GM18951 (cell line): ENCODE measurements at regions not wholly inside any gene's neighbourhood (a gene's known extent, or its start where the extent isn't known, plus 50 kb on each side); places are given as distances from the start of the nearest gene placed in this dataset.
"Not testable (repeated sequence)": the region's sequence is repeated elsewhere in the genome, so short reads cannot be mapped to it uniquely, and the experiment has no call there.

Experiments
- POLR2A ChIP-seq: IDR thresholded peaks from 4 replicates; pipeline ENCODE4 v1.6.1; 2011; ENCODE audit warnings: mild to moderate bottlenecking; ENCODE audit not compliant: insufficient read length, insufficient read depth; ENCODE audit errors: extremely low read depth
- in situ Hi-C: fragments of 300-500 bp; cut with MboI; formaldehyde crosslinking; loops from one replicate; pipeline ENCODE4 v1.12.0; 2022; ENCODE audit warnings: low sequenced_read_pairs, mixed read lengths, inconsistent platforms; ENCODE audit not compliant: unreplicated experiment

DNA sequence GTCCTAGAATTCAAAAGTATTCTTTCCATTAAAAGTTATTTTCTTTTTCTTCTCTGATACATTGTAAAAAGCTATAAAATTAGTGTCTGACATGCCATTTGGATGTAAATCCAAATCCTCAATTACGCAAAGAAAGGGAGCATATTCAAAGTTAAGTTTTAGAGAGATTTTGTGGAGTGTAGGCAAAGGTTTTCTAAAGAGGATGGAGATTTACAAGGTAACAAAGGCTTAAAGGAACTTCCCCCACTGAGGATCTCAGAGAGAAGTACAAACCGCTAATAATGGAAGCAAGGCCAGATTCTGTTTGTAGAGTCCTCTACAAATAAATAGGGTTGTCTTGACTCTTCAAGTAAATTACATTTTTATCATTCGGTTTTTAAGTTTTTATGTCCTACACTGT is 91.0 kb upstream of the MAPK10 start:
- in situ Hi-C loops: no loop called here
- no peak for TF ChIP-seq POLR2A

DNA sequence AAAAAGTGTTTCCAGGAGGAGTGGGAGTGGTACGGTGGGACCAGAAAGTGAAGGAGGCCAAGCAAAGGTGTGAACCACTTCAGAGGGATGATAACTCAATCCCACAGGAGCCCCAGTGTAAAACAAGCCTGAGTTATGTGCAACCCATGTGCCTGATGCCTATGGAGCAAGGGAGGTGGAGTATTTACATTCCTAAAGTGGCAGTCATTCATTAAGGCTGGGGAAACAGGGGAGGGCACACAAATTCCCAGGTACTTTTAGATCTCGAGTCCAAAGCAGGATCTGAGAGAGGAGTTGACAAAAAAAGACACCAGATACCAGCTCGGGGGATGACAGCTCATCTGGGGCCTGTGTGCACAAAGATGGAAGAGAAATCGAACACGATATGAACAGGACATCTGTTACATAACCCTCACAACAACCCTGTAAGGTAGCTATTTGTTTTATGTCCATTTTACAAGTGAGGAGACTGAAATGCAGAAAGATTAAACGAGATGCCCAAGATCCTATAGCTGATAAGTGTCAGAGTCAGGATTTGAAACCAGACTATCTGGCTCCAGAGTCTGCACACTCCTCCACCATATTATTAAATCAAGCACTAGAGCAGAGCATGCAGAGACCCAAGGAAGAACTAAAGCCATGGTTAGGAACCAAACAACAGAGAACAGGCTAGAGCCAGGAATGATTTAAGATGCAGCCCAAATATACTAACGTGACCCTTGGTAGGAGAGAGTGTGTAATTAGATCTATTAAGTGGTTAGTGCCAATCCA is 91.9 kb upstream of the MAPK10 start:
- no peak for TF ChIP-seq POLR2A
- in situ Hi-C loops: no loop called here

DNA sequence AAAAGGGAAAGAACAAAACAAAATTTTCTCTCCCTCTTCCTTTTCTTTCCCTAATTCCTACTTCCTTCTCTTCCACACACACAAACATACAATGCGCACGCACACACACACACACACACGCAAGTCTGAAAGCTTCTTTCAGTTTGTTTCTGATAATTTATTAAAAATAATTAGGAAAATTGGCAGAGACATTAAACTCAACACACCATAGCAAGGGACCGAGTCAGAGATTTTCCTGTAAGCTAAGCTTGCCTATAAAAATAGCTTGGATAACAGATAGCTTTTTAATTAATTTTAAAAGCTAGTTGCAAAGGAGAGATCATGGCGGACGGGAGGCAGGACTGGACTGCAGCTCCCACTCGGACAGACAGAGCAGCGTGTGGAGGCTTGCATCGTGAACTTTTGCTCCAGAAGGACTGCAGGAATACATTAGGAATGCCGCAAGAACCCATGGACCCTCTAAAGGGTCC is 92.6 kb upstream of the MAPK10 start:
- TF ChIP-seq POLR2A: no peak
- in situ Hi-C loops: no loop called here

DNA sequence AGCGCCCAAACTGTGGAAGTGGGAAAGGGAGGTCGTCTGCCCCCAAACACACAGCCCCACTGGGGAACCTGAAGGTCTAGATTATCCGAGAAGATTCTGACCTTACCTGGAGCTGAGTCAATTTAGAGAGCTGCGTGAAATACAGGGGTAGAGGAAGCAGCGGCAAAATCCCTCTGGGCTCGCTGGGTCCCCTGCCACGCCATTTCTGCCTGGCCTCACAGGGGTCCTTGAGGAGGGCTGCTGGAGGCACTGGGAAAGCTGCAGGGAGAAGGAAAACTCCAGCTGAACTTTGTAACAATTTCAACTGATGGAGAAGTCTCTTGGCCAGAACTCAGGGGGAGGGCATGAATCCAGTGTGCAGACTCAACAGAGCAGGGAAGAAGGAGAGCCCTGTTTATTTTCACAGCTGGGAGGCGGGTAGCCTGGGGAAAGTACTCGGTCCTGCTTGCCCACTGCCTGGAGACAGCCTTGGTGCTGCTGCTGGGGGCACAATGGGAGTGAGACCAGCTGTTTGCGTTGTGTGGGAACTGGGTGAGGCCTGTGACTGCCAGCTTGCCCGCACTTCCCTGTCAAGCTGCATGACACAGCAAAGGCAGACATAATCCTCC is 93.2 kb upstream of the MAPK10 start:
- TF ChIP-seq POLR2A: no peak
- in situ Hi-C loops: no loop called here

DNA sequence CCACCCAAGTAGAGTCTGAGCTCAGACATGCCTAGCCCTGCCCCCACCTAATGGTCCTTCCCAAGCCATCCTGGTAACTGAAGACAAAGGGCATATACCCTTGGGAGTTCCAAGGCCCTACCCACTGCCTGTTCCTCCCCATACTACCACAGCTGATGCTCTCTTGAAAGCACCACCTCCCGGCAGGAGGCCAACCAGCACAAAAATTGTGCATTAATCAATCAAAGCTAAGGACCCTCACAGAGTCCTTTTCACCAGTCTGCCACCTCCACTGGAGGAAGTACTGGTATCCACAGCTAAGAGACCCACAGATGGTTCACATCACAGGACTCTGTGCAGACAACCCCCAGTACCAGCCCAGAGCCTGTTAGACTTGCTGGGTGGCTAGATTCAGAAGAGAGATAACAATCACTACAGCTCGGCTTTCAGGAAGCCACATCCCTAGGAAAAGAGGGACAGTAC is 93.8 kb upstream of the MAPK10 start:
- in situ Hi-C loops: not testable (repeated sequence)

DNA sequence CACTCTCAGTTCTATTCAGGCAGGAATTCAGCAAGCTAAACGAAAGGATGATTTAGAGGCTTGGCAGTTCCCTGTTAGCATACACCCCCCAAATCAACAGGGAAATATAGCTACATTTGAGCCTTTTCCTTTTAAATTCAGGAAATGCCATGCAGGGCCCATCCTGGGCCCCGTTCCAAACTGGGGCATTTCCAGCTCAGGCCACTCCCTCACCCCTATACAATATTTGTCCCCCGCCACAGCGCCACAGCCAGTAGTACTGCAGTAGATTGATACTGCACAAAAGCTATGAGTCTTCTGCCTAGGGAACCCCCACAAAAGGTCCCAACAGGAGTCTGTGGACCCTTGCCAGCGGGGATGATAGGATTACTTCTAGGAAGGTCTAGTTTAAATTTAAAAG is 102.0 kb upstream of the MAPK10 start:
- in situ Hi-C loops: no loop called here
- no peak for TF ChIP-seq POLR2A

DNA sequence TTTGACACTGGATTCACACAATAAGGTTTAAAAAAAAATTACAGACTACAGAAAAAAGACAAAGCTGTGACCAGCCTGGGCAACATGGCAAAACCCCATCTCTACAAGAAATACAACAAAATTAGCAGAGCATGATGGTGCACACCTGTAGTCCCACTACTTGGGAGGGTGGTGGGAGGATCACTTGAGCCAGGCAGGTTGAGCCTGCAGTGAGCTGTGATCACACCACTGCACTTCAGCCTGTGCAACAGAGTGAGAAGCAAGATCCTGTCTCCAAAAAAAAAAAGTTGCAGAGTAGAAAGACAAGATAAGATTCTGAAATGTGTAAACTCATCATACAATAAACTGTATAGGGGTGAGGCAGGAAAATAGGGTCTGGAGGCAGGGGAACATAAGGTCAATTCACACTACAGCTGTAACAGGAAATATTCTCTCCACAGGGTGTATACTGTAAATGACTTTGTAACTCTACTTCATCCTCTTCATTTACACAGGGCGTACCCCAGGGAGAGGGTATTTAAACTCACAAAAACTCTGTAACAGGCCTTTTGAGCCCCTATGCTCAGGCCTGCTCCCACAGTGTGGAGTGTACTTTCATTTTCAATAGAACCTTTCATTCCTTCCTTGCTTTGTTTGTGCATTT is 112.6 kb upstream of the MAPK10 start:
- in situ Hi-C loops: no loop called here
- no peak for TF ChIP-seq POLR2A

DNA sequence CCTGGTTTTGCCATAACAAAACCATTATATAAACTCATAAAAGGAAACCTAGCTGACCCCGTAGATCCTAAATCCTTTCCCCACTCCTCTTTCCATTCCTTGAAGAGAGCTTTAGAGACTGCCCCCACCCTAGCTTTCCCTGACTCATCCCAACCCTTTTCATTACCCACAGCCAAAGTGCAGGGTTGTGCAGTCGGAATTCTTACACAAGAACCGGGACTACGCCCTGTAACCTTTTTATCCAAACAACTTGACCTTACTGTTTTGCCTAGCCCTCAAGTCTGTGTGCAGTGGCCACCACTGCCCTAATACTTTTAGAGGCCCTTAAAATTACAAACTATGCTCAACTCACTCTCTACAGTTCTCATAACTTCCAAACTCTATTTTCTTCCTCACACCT is 116.0 kb upstream of the PTPN13 start:
- in situ Hi-C loops: not testable (repeated sequence)

DNA sequence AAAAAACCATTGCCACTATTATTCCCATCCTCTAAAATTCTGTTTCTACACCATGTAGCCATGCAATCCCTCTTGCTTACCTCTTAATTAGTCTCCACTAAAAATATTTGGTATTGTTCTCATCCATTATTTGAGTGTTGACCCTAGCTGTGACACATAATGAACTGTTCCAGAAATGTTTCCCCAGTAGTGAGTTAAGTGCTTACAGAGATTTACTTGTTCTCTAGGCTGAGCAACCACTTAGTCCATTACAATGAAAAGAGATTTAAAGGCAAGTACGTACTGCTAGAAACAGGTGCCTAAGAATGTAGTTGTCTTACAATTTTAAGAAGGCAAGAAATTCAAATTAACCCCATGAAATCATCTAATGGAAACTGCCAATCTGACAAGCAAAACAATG is 112.7 kb upstream of the PTPN13 start:
- in situ Hi-C loops: no loop called here
- TF ChIP-seq POLR2A: no peak

DNA sequence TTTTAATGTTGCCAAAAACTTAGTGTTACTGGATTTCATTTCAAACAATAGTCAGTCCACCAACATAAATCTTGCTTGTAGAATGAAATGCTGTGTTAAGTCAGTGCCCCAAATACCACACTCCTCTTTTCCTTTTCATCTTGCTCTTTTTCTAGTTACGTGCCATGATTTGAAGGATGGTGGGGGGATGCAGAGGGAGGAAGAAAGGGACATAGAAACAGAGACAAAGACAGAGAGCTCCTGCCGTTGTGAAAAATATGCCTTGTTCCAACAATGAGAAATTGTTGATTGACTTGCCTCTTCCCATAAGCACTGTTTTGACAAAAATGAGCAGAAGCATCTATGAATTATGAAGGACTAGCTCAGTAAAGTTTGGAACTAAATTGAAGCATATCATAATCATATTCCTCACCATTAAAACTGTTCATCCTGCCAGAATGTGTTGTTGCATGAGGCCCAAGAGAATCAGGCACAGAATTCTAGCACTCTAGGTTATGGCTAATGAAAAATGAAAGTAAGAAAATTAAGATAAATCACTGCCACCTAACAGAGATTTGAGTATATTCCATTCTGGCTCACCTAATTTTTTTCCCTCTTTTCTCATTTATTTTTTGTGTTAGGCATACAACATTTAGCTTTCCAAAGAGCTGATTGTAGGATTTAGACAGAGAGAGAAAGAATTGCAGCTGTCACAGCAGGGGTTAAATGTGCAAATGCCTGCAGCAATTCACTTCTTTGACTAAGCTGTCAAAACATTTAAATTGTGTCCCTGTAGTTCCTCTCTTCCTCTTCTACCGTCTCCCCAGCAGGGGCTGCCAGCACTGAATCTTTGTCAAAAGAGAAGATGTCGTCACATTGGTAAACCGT is 111.6 kb upstream of the PTPN13 start:
- in situ Hi-C loops: no loop called here
- TF ChIP-seq POLR2A: no peak

DNA sequence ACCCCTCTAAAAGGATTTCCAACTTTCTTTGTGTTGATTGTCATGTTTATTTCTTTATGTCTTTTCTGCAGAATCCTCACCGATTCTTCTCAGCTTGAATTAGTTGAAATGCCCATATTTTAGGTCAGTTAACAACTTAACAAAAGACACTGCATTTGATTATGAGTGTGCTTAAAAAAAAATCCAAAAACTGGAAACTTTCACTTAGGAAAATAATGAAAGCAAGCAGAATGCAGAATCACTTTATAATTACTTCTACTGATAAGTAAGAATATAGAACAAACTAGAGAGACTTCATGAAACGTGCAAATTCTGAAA is 111.0 kb upstream of the PTPN13 start:
- in situ Hi-C loops: no loop called here
- TF ChIP-seq POLR2A: no peak

DNA sequence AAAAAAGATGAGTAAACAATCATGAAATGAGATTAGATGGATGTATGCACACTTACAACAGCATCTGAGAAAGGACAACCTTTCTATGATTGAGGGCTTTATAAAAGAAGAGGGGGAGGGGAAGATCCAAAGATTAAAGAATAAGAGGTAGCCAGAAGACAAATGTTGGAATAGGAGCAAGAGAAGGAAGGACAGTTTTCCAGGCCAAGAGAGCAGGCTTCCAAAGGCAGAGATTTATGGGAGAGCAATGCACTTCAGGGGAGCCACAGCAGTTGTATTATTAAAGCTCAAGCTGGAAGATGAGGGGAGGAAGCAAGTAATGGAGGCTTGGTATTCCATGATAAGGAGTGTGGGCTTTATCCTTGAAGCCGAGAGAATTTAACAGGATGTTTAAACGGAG is 110.3 kb upstream of the PTPN13 start:
- in situ Hi-C loops: no loop called here

DNA sequence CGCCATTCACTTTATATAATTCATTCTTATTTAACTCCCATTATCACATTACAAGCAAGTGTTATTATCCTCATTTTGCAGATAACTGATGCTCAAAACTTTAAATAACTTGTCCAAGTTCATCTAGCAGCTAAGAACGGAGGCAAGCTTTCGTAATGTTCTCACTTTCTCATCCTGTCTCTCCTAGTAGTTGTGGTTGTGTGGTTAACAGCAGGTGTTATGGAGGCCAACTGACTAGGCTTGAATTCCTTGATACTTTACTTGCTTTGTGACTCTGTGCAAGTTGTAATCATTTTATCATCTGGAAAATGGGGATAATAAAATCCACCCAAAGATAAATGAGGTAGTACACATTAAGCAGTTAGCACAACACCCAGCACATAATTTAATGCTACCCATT is 109.9 kb upstream of the PTPN13 start:
- in situ Hi-C loops: no loop called here
- TF ChIP-seq POLR2A: no peak

More for the DNA sequence above, 110.3 kb upstream of the PTPN13 start:
- no peak for TF ChIP-seq POLR2A
